GM23338 (cell line): ENCODE measurements at regions not wholly inside any gene's neighbourhood (a gene's known extent, or its start where the extent isn't known, plus 50 kb on each side); places are given as distances from the start of the nearest gene placed in this dataset.

Source experiments
- REST ChIP-seq: IDR thresholded peaks from one replicate; pipeline ENCODE4 v1.6.1; 2018; ENCODE audit warnings: antibody characterized with exemption; ENCODE audit not compliant: unreplicated experiment
- TF ChIP-seq, protein P1 (sequence below), 2 experiments: fragments of 200-600 bp in 1 of 2; sonication (generic) in 1 of 2; conservative IDR thresholded peaks; 2 replicates each; pipeline versions ENCODE4 v1.5.1 to v1.6.1; 2016 to 2017; ENCODE audit warnings: antibody characterized with exemption in 2 of 2, low read depth in 2 of 2, mild to moderate bottlenecking in 2 of 2, moderate library complexity in 1 of 2

DNA sequence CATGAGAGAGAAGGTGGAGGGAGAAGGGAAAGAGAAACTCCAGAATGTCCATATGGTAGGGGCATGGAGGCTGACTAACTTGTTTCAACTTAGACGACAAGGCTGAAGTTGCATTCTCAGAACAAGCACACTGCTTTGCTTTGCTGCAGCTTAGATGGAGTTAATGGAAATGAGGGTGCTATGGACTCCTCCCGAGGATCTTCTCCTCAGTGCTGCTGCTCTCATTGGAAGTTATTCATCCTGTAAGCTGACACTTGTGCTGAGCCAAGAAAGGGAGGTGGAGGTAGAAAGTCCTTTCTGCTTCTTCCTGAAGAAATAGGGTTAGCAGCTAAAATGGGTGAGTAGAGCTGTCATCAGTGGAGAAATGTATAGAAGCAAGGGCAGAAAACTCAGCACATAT, 215.3 kb downstream of the SEC16B start:
- no peak for TF ChIP-seq REST
- TF ChIP-seq, protein P1, sequence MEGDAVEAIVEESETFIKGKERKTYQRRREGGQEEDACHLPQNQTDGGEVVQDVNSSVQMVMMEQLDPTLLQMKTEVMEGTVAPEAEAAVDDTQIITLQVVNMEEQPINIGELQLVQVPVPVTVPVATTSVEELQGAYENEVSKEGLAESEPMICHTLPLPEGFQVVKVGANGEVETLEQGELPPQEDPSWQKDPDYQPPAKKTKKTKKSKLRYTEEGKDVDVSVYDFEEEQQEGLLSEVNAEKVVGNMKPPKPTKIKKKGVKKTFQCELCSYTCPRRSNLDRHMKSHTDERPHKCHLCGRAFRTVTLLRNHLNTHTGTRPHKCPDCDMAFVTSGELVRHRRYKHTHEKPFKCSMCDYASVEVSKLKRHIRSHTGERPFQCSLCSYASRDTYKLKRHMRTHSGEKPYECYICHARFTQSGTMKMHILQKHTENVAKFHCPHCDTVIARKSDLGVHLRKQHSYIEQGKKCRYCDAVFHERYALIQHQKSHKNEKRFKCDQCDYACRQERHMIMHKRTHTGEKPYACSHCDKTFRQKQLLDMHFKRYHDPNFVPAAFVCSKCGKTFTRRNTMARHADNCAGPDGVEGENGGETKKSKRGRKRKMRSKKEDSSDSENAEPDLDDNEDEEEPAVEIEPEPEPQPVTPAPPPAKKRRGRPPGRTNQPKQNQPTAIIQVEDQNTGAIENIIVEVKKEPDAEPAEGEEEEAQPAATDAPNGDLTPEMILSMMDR (conservative IDR thresholded peaks at IDR 0.05; ENCODE audit: low read depth in 2 of 2), result no peak
